ENCODE measurements at regions not wholly inside any gene's neighbourhood (a gene's known extent, or its start where the extent isn't known, plus 50 kb on each side); places are given as distances from the start of the nearest gene placed in this dataset.

DNA sequence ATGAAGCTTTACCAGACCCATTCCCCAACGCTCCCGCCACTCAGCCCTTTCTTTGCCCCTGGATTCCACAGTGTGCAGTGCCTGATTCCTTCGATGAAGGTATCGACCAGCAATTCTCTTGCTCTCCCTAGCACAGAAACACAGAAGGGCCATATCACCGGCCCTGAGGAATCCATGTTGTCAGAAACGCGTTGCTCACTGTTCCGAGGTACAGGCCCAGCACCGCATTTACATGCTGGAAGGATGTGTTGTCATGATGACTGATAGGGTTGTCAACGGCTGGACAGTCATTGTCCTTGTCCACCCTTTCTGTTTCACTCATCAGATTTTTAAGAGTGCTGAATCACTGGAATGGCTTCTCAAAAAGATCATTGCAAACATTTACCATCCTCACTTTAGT, 57.2 kb upstream of the GPR6 start:
- no peak for DNase-seq

DNA sequence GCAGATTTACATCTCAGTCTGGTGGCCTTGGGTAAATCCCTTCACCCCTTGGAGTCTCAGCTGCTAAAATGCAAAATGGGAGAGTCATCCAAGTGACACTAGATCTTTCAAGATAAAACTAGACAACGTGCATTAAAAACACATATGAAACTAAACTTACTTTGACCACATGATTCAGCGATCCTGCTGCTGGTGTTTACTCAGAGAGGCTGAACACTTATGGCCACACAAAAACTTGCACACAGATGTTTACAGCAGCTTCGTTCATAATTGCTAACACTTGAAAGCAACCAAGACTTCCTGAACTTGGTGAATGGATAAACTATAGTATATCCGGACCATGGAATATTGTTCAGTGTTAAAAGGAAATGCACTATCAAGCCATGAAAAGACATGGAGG, 55.3 kb upstream of the GPR6 start:
- no peak for DNase-seq

DNA sequence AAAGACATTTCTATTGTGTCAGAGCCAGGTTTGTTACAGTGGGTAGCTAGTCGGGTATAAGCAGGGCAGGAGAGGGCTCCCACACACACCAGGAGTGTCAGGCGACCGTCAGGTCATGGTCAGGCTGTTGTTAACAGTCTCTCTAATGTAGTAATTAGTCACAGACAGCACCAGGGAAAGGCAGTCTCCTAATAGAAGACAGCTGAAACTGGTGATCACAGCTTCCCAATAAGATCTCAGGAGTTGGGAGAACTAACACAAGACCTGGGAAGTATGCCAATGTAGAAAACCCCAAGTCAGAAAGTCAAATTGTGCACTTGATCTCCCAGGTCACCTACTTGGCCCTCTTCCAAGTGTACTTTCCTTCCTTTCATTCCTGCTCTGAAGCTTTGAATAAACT, 53.0 kb upstream of the GPR6 start:
- DNase-seq: no peak

DNA sequence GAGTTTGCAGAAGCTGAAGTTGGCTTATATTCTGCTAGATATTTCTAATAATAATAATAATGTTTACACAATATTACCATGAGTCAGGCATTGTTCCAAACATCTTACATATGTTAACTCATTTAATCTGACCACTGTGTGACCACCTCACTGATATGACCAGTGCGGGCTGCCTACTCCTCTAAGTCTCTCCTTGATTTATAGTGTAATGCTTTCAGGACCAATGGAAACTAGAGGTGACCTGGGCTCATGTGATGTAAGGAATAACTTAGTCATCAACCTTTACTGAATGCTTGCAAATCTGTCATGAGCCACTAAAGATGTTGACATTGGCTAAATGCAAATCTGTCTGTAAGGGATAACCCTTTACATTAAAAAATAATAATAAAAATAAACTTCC, 51.1 kb upstream of the GPR6 start:
- no peak for DNase-seq
